ENCODE measurements at regions not wholly inside any gene's neighbourhood (a gene's known extent, or its start where the extent isn't known, plus 50 kb on each side); places are given as distances from the start of the nearest gene placed in this dataset.
"Not testable (repeated sequence)": the region's sequence is repeated elsewhere in the genome, so short reads cannot be mapped to it uniquely, and the experiment has no call there.

DNA sequence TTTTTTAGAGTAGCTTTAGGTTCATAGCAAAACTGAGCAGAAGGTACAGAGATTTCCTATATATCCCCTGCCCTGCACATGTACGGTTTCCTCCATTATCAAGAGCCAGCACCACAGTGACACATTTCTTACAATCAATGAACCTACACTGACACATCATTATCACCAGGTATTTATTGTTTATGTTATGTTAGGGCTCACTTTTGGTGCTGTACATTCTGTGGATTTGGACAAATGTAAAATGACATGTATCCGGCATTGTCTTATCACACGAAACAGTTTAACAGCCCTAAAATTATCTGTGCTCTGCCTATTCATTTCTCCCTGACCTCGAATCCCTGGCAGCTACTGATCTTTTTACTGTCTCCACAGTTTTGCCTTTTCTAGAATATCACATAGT, 93.7 kb upstream of the DPH5 start:
- TF ChIP-seq, protein P1, sequence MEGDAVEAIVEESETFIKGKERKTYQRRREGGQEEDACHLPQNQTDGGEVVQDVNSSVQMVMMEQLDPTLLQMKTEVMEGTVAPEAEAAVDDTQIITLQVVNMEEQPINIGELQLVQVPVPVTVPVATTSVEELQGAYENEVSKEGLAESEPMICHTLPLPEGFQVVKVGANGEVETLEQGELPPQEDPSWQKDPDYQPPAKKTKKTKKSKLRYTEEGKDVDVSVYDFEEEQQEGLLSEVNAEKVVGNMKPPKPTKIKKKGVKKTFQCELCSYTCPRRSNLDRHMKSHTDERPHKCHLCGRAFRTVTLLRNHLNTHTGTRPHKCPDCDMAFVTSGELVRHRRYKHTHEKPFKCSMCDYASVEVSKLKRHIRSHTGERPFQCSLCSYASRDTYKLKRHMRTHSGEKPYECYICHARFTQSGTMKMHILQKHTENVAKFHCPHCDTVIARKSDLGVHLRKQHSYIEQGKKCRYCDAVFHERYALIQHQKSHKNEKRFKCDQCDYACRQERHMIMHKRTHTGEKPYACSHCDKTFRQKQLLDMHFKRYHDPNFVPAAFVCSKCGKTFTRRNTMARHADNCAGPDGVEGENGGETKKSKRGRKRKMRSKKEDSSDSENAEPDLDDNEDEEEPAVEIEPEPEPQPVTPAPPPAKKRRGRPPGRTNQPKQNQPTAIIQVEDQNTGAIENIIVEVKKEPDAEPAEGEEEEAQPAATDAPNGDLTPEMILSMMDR (IDR thresholded peaks at IDR 0.05; ENCODE audit: control extremely low read depth, extremely low read depth) = no peak
- Histone ChIP-seq H3K36me3 (ENCODE audit: control insufficient read depth in 4 of 4, insufficient read depth in 4 of 4, low read length in 4 of 4) (no peaks in the 10 kb centered on the region), H3K27me3 (ENCODE audit: control insufficient read depth in 3 of 3, insufficient read depth in 3 of 3, low read length in 2 of 3) (no peaks in the 10 kb centered on the region), H3K9ac (ENCODE audit: insufficient read depth in 1 of 2, low read length in 2 of 2) (no peak overlapping the region), H3K9me3 (ENCODE audit: control insufficient read depth in 4 of 4, insufficient read depth in 3 of 4, low read length in 3 of 4) (no peaks in the 10 kb centered on the region), H3K27ac (ENCODE audit: low read depth in 1 of 2, low read length in 1 of 2) (no peak overlapping the region), H3K4me1 (ENCODE audit: control insufficient read depth in 5 of 5, insufficient read depth in 5 of 5, low read length in 5 of 5) (peaks cover 0 to 2% (median 0%) of the 10 kb centered on the region in 5 donors), H3K4me3 (no peak overlapping the region)
- DNase-seq = no peak
- WGBS, 2 donors = 84 to 98% methylated on average over 4 of the region's 4 CpGs
- ATAC-seq (ENCODE audit: insufficient read depth, low FRiP score) = no peak

DNA sequence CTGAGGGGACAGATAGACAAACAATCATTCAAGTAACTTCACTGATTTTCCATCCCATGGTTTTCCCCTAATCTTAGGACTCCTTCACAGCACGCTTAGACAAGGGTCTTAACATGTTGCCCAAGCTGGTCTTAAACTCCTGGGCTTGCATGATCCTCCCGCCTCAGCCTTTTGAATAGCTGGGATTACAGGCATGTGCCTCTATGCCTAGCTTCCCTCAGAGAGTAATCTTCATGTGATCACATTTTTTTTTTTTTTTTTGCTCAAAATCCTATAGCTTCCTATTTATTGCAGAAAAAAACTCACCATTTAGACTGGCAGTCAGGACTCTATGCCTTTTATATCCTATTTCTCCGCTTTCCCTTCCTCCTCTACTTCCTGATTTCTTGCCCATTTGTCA, 90.4 kb upstream of the DPH5 start:
- TF ChIP-seq, protein P1 (IDR thresholded peaks at IDR 0.05; ENCODE audit: control extremely low read depth, extremely low read depth) = no peak
- Histone ChIP-seq H3K9me3 (ENCODE audit: control insufficient read depth in 4 of 4, insufficient read depth in 3 of 4, low read length in 3 of 4) (no peaks in the 10 kb centered on the region), H3K27me3 (ENCODE audit: control insufficient read depth in 3 of 3, insufficient read depth in 3 of 3, low read length in 2 of 3) (no peaks in the 10 kb centered on the region), H3K4me3 (no peak overlapping the region), H3K4me1 (ENCODE audit: control insufficient read depth in 5 of 5, insufficient read depth in 5 of 5, low read length in 5 of 5) (peaks cover 0 to 13% (median 3%) of the 10 kb centered on the region in 5 donors), H3K36me3 (ENCODE audit: control insufficient read depth in 4 of 4, insufficient read depth in 4 of 4, low read length in 4 of 4) (no peaks in the 10 kb centered on the region), H3K9ac (ENCODE audit: insufficient read depth in 1 of 2, low read length in 2 of 2) (no peak overlapping the region), H3K27ac (ENCODE audit: low read depth in 1 of 2, low read length in 1 of 2) (no peak overlapping the region)
- ATAC-seq (ENCODE audit: insufficient read depth, low FRiP score) = no peak
- DNase-seq = no peak
- 86 to 94% methylated on average over 3 of the region's 3 CpGs for WGBS, 2 donors

DNA sequence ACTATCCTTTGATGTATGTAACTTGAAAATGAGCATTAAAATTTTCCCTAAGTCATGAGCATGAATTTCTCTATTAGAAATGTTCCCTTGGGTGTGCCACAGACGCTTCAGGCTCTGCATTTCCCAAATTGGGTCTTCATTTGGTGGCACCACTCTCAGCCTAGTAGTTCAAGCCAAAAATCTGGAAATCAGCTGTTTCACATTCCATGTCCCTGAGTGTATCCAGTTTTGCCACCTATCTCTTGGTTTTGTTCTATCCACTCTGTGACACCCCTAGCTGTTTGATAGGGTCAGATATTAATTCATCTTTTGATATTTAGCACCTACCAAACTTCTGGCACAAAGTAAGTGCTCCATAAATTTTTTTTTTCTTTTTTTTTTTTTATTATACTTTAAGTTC, 89.5 kb upstream of the DPH5 start:
- H3K36me3 ChIP-seq (ENCODE audit: control insufficient read depth in 4 of 4, insufficient read depth in 4 of 4, low read length in 4 of 4) = no peaks in the 10 kb centered on the region
- 83 to 86% methylated on average over 1 of the region's 1 CpG for WGBS, 2 donors
- TF ChIP-seq, protein P1 (IDR thresholded peaks at IDR 0.05; ENCODE audit: control extremely low read depth, extremely low read depth) = no peak
- H3K9me3 ChIP-seq (ENCODE audit: control insufficient read depth in 4 of 4, insufficient read depth in 3 of 4, low read length in 3 of 4) = no peaks in the 10 kb centered on the region
- DNase-seq (no peak), ATAC-seq (ENCODE audit: insufficient read depth, low FRiP score) (no peak)
- H3K27me3 ChIP-seq (ENCODE audit: control insufficient read depth in 3 of 3, insufficient read depth in 3 of 3, low read length in 2 of 3) = no peaks in the 10 kb centered on the region
- no peak overlapping the region for H3K27ac ChIP-seq (ENCODE audit: low read depth in 1 of 2, low read length in 1 of 2)
- H3K4me3 ChIP-seq = no peak overlapping the region
- H3K4me1 ChIP-seq (ENCODE audit: control insufficient read depth in 5 of 5, insufficient read depth in 5 of 5, low read length in 5 of 5) = peaks cover 0 to 13% (median 3%) of the 10 kb centered on the region in 5 donors
- no peak overlapping the region for H3K9ac ChIP-seq (ENCODE audit: insufficient read depth in 1 of 2, low read length in 2 of 2)

DNA sequence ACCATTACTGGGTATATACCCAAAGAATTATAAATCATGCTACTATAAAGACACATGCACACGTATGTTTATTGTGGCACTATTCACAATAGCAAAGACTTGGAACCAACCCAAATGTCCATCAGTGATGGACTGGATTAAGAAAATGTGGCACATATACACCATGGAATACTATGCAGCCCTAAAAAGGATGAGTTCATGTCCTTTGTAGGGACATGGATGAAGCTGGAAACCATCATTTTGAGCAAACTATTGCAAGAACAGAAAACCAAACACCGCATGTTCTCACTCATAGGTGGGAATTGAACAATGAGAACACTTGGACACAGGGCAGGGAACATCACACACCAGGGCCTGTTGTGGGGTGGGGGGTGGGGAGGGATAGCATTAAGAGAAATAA, 88.5 kb upstream of the DPH5 start:
- not testable (repeated sequence) for H3K36me3 ChIP-seq (ENCODE audit: control insufficient read depth in 4 of 4, insufficient read depth in 4 of 4, low read length in 4 of 4); DNase-seq; ATAC-seq (ENCODE audit: insufficient read depth, low FRiP score); H3K4me3 ChIP-seq; H3K27ac ChIP-seq (ENCODE audit: low read depth in 1 of 2, low read length in 1 of 2); H3K9me3 ChIP-seq (ENCODE audit: control insufficient read depth in 4 of 4, insufficient read depth in 3 of 4, low read length in 3 of 4); H3K27me3 ChIP-seq (ENCODE audit: control insufficient read depth in 3 of 3, insufficient read depth in 3 of 3, low read length in 2 of 3); H3K9ac ChIP-seq (ENCODE audit: insufficient read depth in 1 of 2, low read length in 2 of 2)
- 97 to 100% methylated on average over 2 of the region's 2 CpGs for WGBS, 2 donors
- peaks cover 0 to 13% (median 3%) of the 10 kb centered on the region in 5 donors for H3K4me1 ChIP-seq (ENCODE audit: control insufficient read depth in 5 of 5, insufficient read depth in 5 of 5, low read length in 5 of 5)

Measured in lung (tissue), 11 donors.